HG03103 (cell line): ENCODE measurements at regions not wholly inside any gene's neighbourhood (a gene's known extent, or its start where the extent isn't known, plus 50 kb on each side); places are given as distances from the start of the nearest gene placed in this dataset.
A peak's percentile ranks its signal among the peaks of the same experiment; 100 is the strongest.
"Not testable (repeated sequence)": the region's sequence is repeated elsewhere in the genome, so short reads cannot be mapped to it uniquely, and the experiment has no call there.

Experiments used
- ATAC-seq: cut with Tn5 transposase; IDR thresholded peaks from one replicate; pipeline ENCODE4 v1.9.1; 2021; ENCODE audit warnings: low read depth; ENCODE audit not compliant: unreplicated experiment

GRCh38 chr21:14688936-14689335, 142.8 kb upstream of the SAMSN1 start:
- ATAC-seq: no peak

- ATAC-seq: peak; percentile 25
Observed at GRCh38 chr21:14688412-14688811, 142.3 kb upstream of the SAMSN1 start.

GRCh38 chr21:14687268-14687625, 141.1 kb upstream of the SAMSN1 start:
- ATAC-seq: peak; percentile 48

GRCh38 chr21:14686466-14687267, 140.6 kb upstream of the SAMSN1 start:
- ATAC-seq: peak; percentile 48

- no peak for ATAC-seq
Observed at GRCh38 chr21:14685568-14685967, 139.5 kb upstream of the SAMSN1 start.

- no peak for ATAC-seq
Observed at GRCh38 chr21:14684071-14684470, 138.0 kb upstream of the SAMSN1 start.

GRCh38 chr21:14683063-14683462, 136.9 kb upstream of the SAMSN1 start:
- ATAC-seq: no peak

- no peak for ATAC-seq
Observed at GRCh38 chr21:14678973-14679574, 133.0 kb upstream of the SAMSN1 start.

GRCh38 chr21:14677639-14678179, 131.6 kb upstream of the SAMSN1 start:
- ATAC-seq: no peak

- ATAC-seq: no peak
Observed at GRCh38 chr21:14677013-14677412, 130.9 kb upstream of the SAMSN1 start.

- ATAC-seq: peak; percentile 73
Observed at GRCh38 chr21:14675774-14676530, 129.8 kb upstream of the SAMSN1 start.

- no peak for ATAC-seq
Observed at GRCh38 chr21:14673649-14674048, 127.5 kb upstream of the SAMSN1 start.

- ATAC-seq: no peak
Observed at GRCh38 chr21:14672466-14672865, 126.4 kb upstream of the SAMSN1 start.

- ATAC-seq: no peak
Observed at GRCh38 chr21:14670409-14670808, 124.3 kb upstream of the SAMSN1 start.

- not testable (repeated sequence) for ATAC-seq
Observed at GRCh38 chr21:14669092-14669491, 123.0 kb upstream of the SAMSN1 start.

- no peak for ATAC-seq
Observed at GRCh38 chr21:14657241-14658008, 111.3 kb upstream of the SAMSN1 start.

- no peak for ATAC-seq
Observed at GRCh38 chr21:14646893-14647292, 100.8 kb upstream of the SAMSN1 start.

- ATAC-seq: no peak
Observed at GRCh38 chr21:14645702-14646101, 99.6 kb upstream of the SAMSN1 start.

- ATAC-seq: no peak
Observed at GRCh38 chr21:14632359-14632758, 86.2 kb upstream of the SAMSN1 start.

- ATAC-seq: no peak
Observed at GRCh38 chr21:14630556-14631069, 84.5 kb upstream of the SAMSN1 start.
